HCT116 (cell line): ENCODE measurements at regions not wholly inside any gene's neighbourhood (a gene's known extent, or its start where the extent isn't known, plus 50 kb on each side); places are given as distances from the start of the nearest gene placed in this dataset.

Experiments
- ATF3 ChIP-seq: IDR thresholded peaks from 2 replicates; pipeline ENCODE4 v1.6.1; 2012
- EZH2phosphoT487 ChIP-seq: fragments of 200-600 bp; IDR thresholded peaks from 2 replicates; pipeline ENCODE4 v1.6.1; 2018; ENCODE audit warnings: antibody characterized with exemption, borderline replicate concordance
- MAX ChIP-seq: IDR thresholded peaks from 2 replicates; pipeline ENCODE4 v1.6.1; 2012
- POLR2A ChIP-seq: IDR thresholded peaks from 2 replicates; pipeline ENCODE4 v1.7.0; 2011; ENCODE audit warnings: borderline replicate concordance; ENCODE audit not compliant: insufficient read depth, insufficient read length; ENCODE audit errors: extremely low read depth

GRCh38 chrX:4150259-4150658 lies 436.8 kb upstream of the PRKX start:
- TF ChIP-seq EZH2phosphoT487 (no peak), POLR2A (no peak), ATF3 (no peak), MAX (no peak)
